Psoas muscle (tissue), 7 donors: ENCODE measurements at regions not wholly inside any gene's neighbourhood (a gene's known extent, or its start where the extent isn't known, plus 50 kb on each side); places are given as distances from the start of the nearest gene placed in this dataset.

ENCODE experiments used
- ATAC-seq, 4 donors: fragments of 200-7000 bp; cut with Tn5 transposase; one replicate each; pipeline ENCODE4 v1.9.1; 2020; ENCODE audit warnings: moderate library complexity in 3 of 4, mild to moderate bottlenecking in 2 of 4
- DNase-seq, 2 donors: peaks; one replicate each; pipeline ENCODE4 v3.0.0-alpha.2; 2020
- H3K27ac ChIP-seq: fragments of 200-600 bp; one replicate; pipeline ENCODE4 v1.8.0; 2022
- H3K27me3 ChIP-seq, 3 donors: fragments of 200-600 bp in 1 of 3; one replicate each; pipeline versions ENCODE4 v1.6.1 to v1.8.0; 2013 to 2022; ENCODE audit warnings: low read length in 2 of 3, mild to moderate bottlenecking in 2 of 3, moderate library complexity in 1 of 3; ENCODE audit not compliant: insufficient read depth in 3 of 3
- H3K36me3 ChIP-seq, 2 donors: fragments of 200-600 bp in 1 of 2; one replicate each; pipeline versions ENCODE4 v1.6.1 to v1.8.0; 2013 to 2022; ENCODE audit warnings: low read depth in 1 of 2, mild to moderate bottlenecking in 1 of 2, moderate library complexity in 1 of 2; ENCODE audit not compliant: insufficient read depth in 1 of 2
- H3K4me1 ChIP-seq: fragments of 200-600 bp; one replicate; pipeline ENCODE4 v1.8.0; 2022
- H3K4me3 ChIP-seq: fragments of 200-600 bp; one replicate; pipeline ENCODE4 v1.8.0; 2022; ENCODE audit warnings: mild to moderate bottlenecking
- H3K9me3 ChIP-seq: fragments of 200-600 bp; one replicate; pipeline ENCODE4 v1.8.0; 2022
- CTCF ChIP-seq: fragments of 200-600 bp; IDR thresholded peaks from one replicate; pipeline ENCODE4 v1.8.0; 2022; ENCODE audit warnings: antibody characterized with exemption
- WGBS, 3 donors: extraction: QIAGEN DNeasy Blood & Tissue Kit; methylation state at CpG; one replicate each; pipeline versions ENCODE4 v1.1.6 to v1.1.7; 2013; 5-methylcytosine and 5-hydroxymethylcytosine counted together
- intact Hi-C, 2 donors: fragments of 100-400 bp; cut with DNase I; formaldehyde crosslinking; loops; one replicate each; pipeline versions ENCODE4 v1.11.0 to v1.14.2; 2022
- donor health status: healthy with polysubstance abuse.
- donor health status: DM: no; HTN: no; CAD: no; lungs with moderate emphysema.
- donor health status: Bipolar disorder and iron deficiency.
- donor health status: healthy.
- donor health status: DM: yes; HTN: yes; CAD: no.
- donor health status: DM: no; HTN: no; CAD: no.
- donor health status: DM: yes; HTN: yes; CAD: no.

- intact Hi-C loops = no loop called here
- no peak for TF ChIP-seq CTCF
Measured at GRCh38 chr20:53876956-53877355, 193.4 kb downstream of the BCAS1 start.

GRCh38 chr20:53876470-53876869 is 193.9 kb downstream of the BCAS1 start:
- whole genome bisulfite sequencing, 3 donors = 93 to 95% (median 94%) methylated on average over 8 of the region's 8 CpGs
- no peak for TF ChIP-seq CTCF
- no peak for ATAC-seq
- H3K4me1 ChIP-seq = no peaks in the 10 kb centered on the region
- no peaks in the 10 kb centered on the region for H3K36me3 ChIP-seq
- no peak overlapping the region for H3K4me3 ChIP-seq
- peaks cover 0 to 1% (median 0%) of the 10 kb centered on the region in 3 donors for H3K27me3 ChIP-seq
- H3K27ac ChIP-seq = no peak overlapping the region
- intact Hi-C loops = no loop called here
- H3K9me3 ChIP-seq = no peaks in the 10 kb centered on the region
- DNase-seq = no peak

More at GRCh38 chr20:53876956-53877355, 193.4 kb downstream of the BCAS1 start:
- no peaks in the 10 kb centered on the region for H3K4me1 ChIP-seq
- ATAC-seq = no peak
- 87 to 93% (median 92%) methylated on average over 10 of the region's 10 CpGs for WGBS, 3 donors
- no peak overlapping the region for H3K4me3 ChIP-seq
- no peaks in the 10 kb centered on the region for H3K9me3 ChIP-seq
- DNase-seq = no peak
- peaks cover 0 to 1% (median 0%) of the 10 kb centered on the region in 3 donors for H3K27me3 ChIP-seq
- H3K27ac ChIP-seq = no peak overlapping the region
- H3K36me3 ChIP-seq = no peaks in the 10 kb centered on the region

GRCh38 chr20:53875452-53875851 is 194.9 kb downstream of the BCAS1 start:
- no peak overlapping the region for H3K4me3 ChIP-seq
- TF ChIP-seq CTCF = no peak

GRCh38 chr20:53874706-53875105 is 195.7 kb downstream of the BCAS1 start:
- DNase-seq = no peak
- intact Hi-C loops = no loop called here
- TF ChIP-seq CTCF = no peak
- no peaks in the 10 kb centered on the region for H3K4me1 ChIP-seq
- H3K4me3 ChIP-seq = no peak overlapping the region
- WGBS, 3 donors = 89 to 100% (median 93%) methylated on average over 1 of the region's 1 CpG
- peaks cover 0 to under 1% (median 0%) of the 10 kb centered on the region in 3 donors for H3K27me3 ChIP-seq
- ATAC-seq = no peak
- no peak overlapping the region for H3K27ac ChIP-seq
- H3K9me3 ChIP-seq = no peaks in the 10 kb centered on the region
- H3K36me3 ChIP-seq = no peaks in the 10 kb centered on the region

More at GRCh38 chr20:53875452-53875851, 194.9 kb downstream of the BCAS1 start:
- DNase-seq = no peak
- intact Hi-C loops = no loop called here
- Histone ChIP-seq H3K9me3 (no peaks in the 10 kb centered on the region), H3K27me3 (peaks cover 0 to 1% (median 0%) of the 10 kb centered on the region in 3 donors), H3K4me1 (no peaks in the 10 kb centered on the region), H3K36me3 (no peaks in the 10 kb centered on the region), H3K27ac (no peak overlapping the region)
- WGBS, 3 donors = 92 to 97% (median 96%) methylated on average over 14 of the region's 14 CpGs
- no peak for ATAC-seq

- Histone ChIP-seq H3K27me3 (no peaks in the 10 kb centered on the region), H3K4me3 (no peak overlapping the region), H3K9me3 (no peaks in the 10 kb centered on the region), H3K4me1 (no peaks in the 10 kb centered on the region), H3K27ac (no peak overlapping the region), H3K36me3 (no peaks in the 10 kb centered on the region)
- ATAC-seq = no peak
- DNase-seq = no peak
- WGBS, 3 donors = 93 to 99% (median 95%) methylated on average over 7 of the region's 7 CpGs
- no peak for TF ChIP-seq CTCF
- intact Hi-C loops = no loop called here
Measured at GRCh38 chr20:53874104-53874503, 196.3 kb downstream of the BCAS1 start.
